Left ventricle myocardium inferior (tissue), 1 donor: ENCODE measurements at regions not wholly inside any gene's neighbourhood (a gene's known extent, or its start where the extent isn't known, plus 50 kb on each side); places are given as distances from the start of the nearest gene placed in this dataset.
"Not testable (repeated sequence)": the region's sequence is repeated elsewhere in the genome, so short reads cannot be mapped to it uniquely, and the experiment has no call there.

Experiments
- DNase-seq: peaks from one replicate; pipeline ENCODE4 v3.0.0-alpha.2; 2020
- H3K27ac ChIP-seq: fragments of 200-600 bp; replicated peaks from 2 replicates; pipeline ENCODE4 v1.8.0; 2021
- H3K27me3 ChIP-seq: fragments of 200-600 bp; 2 replicates; pipeline ENCODE4 v1.8.0; 2021; ENCODE audit warnings: low read depth
- H3K36me3 ChIP-seq: fragments of 200-600 bp; 2 replicates; pipeline ENCODE4 v1.8.0; 2021
- H3K4me1 ChIP-seq: fragments of 200-600 bp; 2 replicates; pipeline ENCODE4 v1.8.0; 2021
- H3K4me3 ChIP-seq: fragments of 200-600 bp; 2 replicates; pipeline ENCODE4 v1.8.0; 2021; ENCODE audit warnings: mild to moderate bottlenecking, moderate library complexity
- H3K9me3 ChIP-seq: fragments of 200-600 bp; replicated peaks from 2 replicates; pipeline ENCODE4 v1.8.0; 2021
- intact Hi-C: fragments of 100-400 bp; cut with micrococcal nuclease; formaldehyde crosslinking; loops from one replicate; pipeline ENCODE4 v1.11.0; 2022
- TF ChIP-seq, protein P1 (sequence below): fragments of 200-600 bp; IDR thresholded peaks from 2 replicates; pipeline ENCODE4 v1.8.0; 2021; ENCODE audit warnings: antibody characterized with exemption, mild to moderate bottlenecking, borderline replicate concordance
- donor health status: DM: no; HTN: yes; CAD: no; lungs with severe emphysema.

DNA sequence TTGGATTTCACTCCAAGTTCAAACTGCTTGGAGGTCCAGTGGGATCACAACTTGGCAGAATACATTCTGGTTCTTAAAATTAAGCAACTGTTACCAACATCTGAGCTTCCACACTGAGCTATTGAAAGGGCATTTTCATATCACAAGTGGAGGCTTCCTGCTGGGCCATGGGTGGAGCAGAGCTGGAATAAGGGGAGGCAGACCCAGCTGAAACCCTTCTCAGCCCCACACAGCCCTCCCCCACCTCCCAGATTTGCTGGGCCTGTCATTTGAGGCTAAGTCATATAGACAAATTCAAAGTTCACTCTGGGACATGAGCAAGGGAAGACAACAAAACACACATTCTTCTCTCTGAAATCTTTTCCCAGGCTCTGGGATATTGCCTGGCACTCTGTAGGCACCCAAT is 79.9 kb downstream of the ACTL7B start:
- H3K27ac ChIP-seq = peak overlapping the region; percentile 26
- intact Hi-C loops = no loop called here

DNA sequence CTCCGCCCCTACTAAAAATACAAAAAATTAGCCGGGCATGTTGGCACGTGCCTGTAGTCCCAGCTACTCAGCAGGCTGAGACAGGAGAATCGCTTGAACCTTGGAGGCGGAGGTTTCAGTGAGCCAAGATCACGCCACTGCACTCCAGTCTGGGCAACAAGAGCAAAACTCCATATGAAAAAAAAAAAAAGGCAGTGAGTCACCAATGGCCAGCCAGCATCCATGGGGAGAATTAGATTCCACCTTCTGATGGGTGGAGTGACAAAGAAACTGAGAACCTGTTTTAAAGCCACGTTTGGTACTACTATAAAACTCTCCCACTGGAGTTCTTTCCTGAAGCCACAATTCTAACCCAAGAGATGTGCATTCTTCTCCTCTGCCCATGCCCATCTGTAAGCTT is 81.7 kb downstream of the ACTL7B start:
- H3K27ac ChIP-seq, DNase-seq, H3K4me3 ChIP-seq, H3K36me3 ChIP-seq, intact Hi-C loops: not testable (repeated sequence)
- peaks cover 24% of the 10 kb centered on the region for H3K27me3 ChIP-seq
- peaks cover 13% of the 10 kb centered on the region for H3K9me3 ChIP-seq
- H3K4me1 ChIP-seq = peaks cover 12% of the 10 kb centered on the region

More for the DNA sequence above, 79.9 kb downstream of the ACTL7B start:
- H3K4me1 ChIP-seq = peaks cover 12% of the 10 kb centered on the region
- H3K4me3 ChIP-seq = no peak overlapping the region
- H3K9me3 ChIP-seq = no peaks in the 10 kb centered on the region
- no peak for DNase-seq
- H3K36me3 ChIP-seq = no peaks in the 10 kb centered on the region
- TF ChIP-seq, protein P1, sequence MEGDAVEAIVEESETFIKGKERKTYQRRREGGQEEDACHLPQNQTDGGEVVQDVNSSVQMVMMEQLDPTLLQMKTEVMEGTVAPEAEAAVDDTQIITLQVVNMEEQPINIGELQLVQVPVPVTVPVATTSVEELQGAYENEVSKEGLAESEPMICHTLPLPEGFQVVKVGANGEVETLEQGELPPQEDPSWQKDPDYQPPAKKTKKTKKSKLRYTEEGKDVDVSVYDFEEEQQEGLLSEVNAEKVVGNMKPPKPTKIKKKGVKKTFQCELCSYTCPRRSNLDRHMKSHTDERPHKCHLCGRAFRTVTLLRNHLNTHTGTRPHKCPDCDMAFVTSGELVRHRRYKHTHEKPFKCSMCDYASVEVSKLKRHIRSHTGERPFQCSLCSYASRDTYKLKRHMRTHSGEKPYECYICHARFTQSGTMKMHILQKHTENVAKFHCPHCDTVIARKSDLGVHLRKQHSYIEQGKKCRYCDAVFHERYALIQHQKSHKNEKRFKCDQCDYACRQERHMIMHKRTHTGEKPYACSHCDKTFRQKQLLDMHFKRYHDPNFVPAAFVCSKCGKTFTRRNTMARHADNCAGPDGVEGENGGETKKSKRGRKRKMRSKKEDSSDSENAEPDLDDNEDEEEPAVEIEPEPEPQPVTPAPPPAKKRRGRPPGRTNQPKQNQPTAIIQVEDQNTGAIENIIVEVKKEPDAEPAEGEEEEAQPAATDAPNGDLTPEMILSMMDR = no peak
- peaks cover 31% of the 10 kb centered on the region for H3K27me3 ChIP-seq

DNA sequence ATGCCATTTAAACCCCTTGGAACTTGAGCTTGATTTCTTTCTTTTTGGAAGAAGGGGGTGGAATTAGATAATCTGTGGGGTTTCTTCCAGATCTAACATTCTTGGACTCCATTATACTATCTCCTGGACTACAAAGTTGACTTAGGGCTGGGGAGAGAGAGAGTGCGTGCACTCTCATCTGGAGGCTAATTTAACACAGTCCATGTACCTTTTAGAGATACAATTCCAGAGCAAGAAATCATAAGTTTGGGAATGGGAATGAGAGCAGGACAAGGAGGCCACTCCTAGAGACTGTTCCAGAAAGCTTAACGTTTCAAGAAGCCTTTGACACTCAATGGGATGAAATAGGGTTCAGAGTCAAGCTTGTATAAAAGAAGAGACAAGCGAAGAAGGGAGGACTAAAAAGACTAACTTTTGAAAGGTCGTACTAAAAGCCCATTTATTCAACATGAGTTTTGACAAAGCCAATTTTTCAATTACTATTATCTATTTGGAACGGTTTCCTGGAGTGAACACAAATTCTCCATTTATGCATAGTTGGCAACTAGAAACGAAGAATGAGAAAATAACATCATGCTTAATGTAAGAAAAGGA is 83.4 kb downstream of the ACTL7B start:
- DNase-seq = no peak
- H3K36me3 ChIP-seq = no peaks in the 10 kb centered on the region
- peaks cover 13% of the 10 kb centered on the region for H3K9me3 ChIP-seq
- TF ChIP-seq, protein P1 = no peak
- H3K4me3 ChIP-seq = no peak overlapping the region
- peaks cover 8% of the 10 kb centered on the region for H3K27me3 ChIP-seq
- peak overlapping the region; percentile 29 for H3K27ac ChIP-seq
- peaks cover 12% of the 10 kb centered on the region for H3K4me1 ChIP-seq
- intact Hi-C loops = no loop called here

DNA sequence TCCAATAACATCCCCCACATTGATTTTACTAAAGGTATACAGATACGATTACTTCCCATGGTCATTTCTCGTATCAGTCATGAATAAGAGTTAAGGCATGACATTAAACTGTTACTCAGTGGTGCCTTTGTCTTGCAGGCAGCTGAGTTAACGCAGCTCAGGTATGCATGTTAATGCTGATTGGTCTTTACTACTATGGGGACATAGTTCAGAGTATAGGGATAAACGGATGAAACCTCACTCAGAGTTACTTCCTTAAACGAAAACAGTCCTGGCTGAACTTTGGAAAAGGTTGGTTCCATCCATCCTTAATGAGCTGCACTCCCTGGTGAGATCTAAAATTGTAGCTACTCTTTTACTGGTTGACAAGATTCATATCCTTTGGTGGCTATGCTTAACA is 87.0 kb downstream of the ACTL7B start:
- no peaks in the 10 kb centered on the region for H3K36me3 ChIP-seq
- TF ChIP-seq, protein P1 = no peak
- no peak for DNase-seq
- no peak overlapping the region for H3K27ac ChIP-seq
- intact Hi-C loops = no loop called here
- H3K9me3 ChIP-seq = peaks cover 13% of the 10 kb centered on the region
- H3K4me1 ChIP-seq = no peaks in the 10 kb centered on the region
- H3K27me3 ChIP-seq = no peaks in the 10 kb centered on the region
- H3K4me3 ChIP-seq = no peak overlapping the region

DNA sequence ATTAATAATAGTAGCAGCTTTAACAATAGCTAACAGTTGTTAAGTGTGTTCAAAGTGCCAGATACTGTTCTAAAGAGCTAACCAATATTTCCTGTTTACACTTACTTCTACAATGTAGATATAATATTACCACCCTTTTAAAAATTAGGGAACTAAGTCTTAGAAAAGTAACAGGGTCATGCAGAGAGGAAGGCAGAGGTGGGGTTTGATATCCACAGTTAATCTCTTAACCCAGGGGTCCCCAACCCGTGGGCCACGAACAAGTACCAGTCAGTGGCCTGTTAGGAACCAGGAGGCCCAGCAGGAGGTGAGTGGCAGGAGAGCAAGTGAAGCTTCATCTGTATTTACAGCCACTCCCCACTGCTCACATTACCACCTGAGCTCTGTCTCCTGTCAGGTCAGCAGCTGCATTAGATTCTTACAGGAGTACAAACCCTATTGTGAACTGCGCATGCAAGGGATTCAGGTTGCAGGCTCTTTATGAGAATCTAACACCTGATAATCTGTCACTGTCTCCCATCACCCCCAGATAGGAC is 89.1 kb downstream of the ACTL7B start:
- H3K9me3 ChIP-seq = peaks cover 13% of the 10 kb centered on the region
- TF ChIP-seq, protein P1 = no peak
- intact Hi-C loops = no loop called here

DNA sequence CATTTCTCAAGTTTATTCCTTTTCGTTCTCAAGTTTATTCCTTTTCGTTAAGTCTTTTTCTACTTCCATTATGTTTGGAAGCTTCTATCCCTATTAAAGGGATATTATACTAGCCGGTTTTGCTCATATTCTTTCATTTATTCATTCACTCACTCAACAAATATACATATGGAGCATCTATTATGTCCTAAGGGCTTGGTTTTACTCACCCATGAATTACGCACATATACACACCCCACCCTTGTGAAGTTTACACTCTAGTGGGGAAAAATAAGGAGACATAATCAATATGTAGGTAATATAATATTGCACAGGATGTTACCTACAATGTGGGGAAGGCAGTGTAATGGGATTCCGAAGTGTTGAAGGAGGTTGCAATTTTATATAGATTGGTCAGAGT is 90.5 kb downstream of the ACTL7B start:
- intact Hi-C loops = no loop called here

More for the DNA sequence above, 89.1 kb downstream of the ACTL7B start:
- no peak for DNase-seq
- Histone ChIP-seq H3K27ac (no peak overlapping the region), H3K27me3 (no peaks in the 10 kb centered on the region), H3K36me3 (no peaks in the 10 kb centered on the region), H3K4me1 (peaks cover 3% of the 10 kb centered on the region), H3K4me3 (no peak overlapping the region)

More for the DNA sequence above, 90.5 kb downstream of the ACTL7B start:
- H3K27me3 ChIP-seq = no peaks in the 10 kb centered on the region
- peaks cover 10% of the 10 kb centered on the region for H3K9me3 ChIP-seq
- no peaks in the 10 kb centered on the region for H3K36me3 ChIP-seq
- TF ChIP-seq, protein P1 = no peak
- no peak overlapping the region for H3K4me3 ChIP-seq
- DNase-seq = no peak
- no peak overlapping the region for H3K27ac ChIP-seq
- H3K4me1 ChIP-seq = peaks cover 7% of the 10 kb centered on the region
